GM12878 (cell line): ENCODE measurements at regions not wholly inside any gene's neighbourhood (a gene's known extent, or its start where the extent isn't known, plus 50 kb on each side); places are given as distances from the start of the nearest gene placed in this dataset.

ENCODE experiments used
- CBX3 ChIP-seq: fragments of 200-600 bp; sonication (generic); IDR thresholded peaks from 2 replicates; pipeline ENCODE4 v1.6.1; 2016; ENCODE audit warnings: low read depth, borderline replicate concordance
- EZH2 ChIP-seq: IDR thresholded peaks from 2 replicates; pipeline ENCODE4 v1.6.1; 2012; ENCODE audit warnings: low read depth, mild to moderate bottlenecking, control low read depth, inconsistent platforms, low read length, borderline replicate concordance; ENCODE audit not compliant: control insufficient read depth
- FOS ChIP-seq: IDR thresholded peaks from 3 replicates; pipeline ENCODE4 v1.6.1; 2011; ENCODE audit warnings: borderline replicate concordance; ENCODE audit not compliant: insufficient read length; ENCODE audit errors: extremely low read depth
- MYB ChIP-seq: fragments of 150-350 bp; IDR thresholded peaks from 2 replicates; pipeline ENCODE4 v1.6.1; 2014; ENCODE audit warnings: mild to moderate bottlenecking, low read depth, low read length, borderline replicate concordance
- PML ChIP-seq: IDR thresholded peaks from 2 replicates; pipeline ENCODE4 v1.6.1; 2012; ENCODE audit warnings: low read length, inconsistent platforms
- TARDBP ChIP-seq: IDR thresholded peaks from 2 replicates; pipeline ENCODE4 v1.6.1; 2016; ENCODE audit warnings: borderline replicate concordance
- TBL1XR1 ChIP-seq: IDR thresholded peaks from 2 replicates; pipeline ENCODE4 v1.6.1; 2012; ENCODE audit warnings: low read depth, low read length, improper control_type of control experiment
- USF1 ChIP-seq: IDR thresholded peaks from 2 replicates; pipeline ENCODE4 v1.6.1; 2011; ENCODE audit warnings: borderline replicate concordance, low read depth, mild to moderate bottlenecking, moderate library complexity, mixed read lengths, low read length; ENCODE audit not compliant: insufficient read depth; ENCODE audit errors: extremely low read length
- ZNF592 ChIP-seq: fragments of 450-650 bp; IDR thresholded peaks from 2 replicates; pipeline ENCODE4 v1.6.1; 2017; ENCODE audit warnings: mild to moderate bottlenecking, moderate library complexity

DNA sequence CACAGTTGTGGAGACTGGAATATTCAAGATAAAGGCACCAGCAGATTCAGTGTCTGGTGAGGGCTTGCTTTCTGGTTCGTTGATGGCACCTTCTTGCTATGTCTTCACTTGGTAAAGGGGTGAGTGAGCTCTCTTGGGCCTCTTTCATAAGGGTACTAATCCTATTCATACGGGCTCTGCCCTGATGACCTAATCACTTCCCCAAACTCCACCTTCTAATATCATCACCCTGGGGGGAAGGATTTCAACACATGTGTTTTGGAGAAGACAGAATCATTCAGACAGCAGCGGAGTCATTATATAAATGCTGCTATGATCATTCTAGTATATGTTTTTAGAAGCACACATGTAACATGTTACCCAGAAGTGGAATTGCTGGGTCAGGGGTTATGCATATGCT, 295.3 kb upstream of the CTSO start (continued):
- TF ChIP-seq TARDBP (no peak), USF1 (no peak), EZH2 (no peak), CBX3 (no peak), ZNF592 (no peak), FOS (no peak), TBL1XR1 (no peak), MYB (no peak), PML (no peak)
- TF ChIP-seq, all 136 proteins: peak for 0
